ENCODE measurements at regions not wholly inside any gene's neighbourhood (a gene's known extent, or its start where the extent isn't known, plus 50 kb on each side); places are given as distances from the start of the nearest gene placed in this dataset.
"Not testable (repeated sequence)": the region's sequence is repeated elsewhere in the genome, so short reads cannot be mapped to it uniquely, and the experiment has no call there.

- H3K4me1 Mint-ChIP-seq; H2AFZ ChIP-seq; DNase-seq (ENCODE audit: low spot score); H3K27me3 Mint-ChIP-seq (ENCODE audit: insufficient read depth, low read depth, poor library complexity); H3K4me2 ChIP-seq; H3K9me3 Mint-ChIP-seq; H3K27ac Mint-ChIP-seq; H3K36me3 Mint-ChIP-seq (ENCODE audit: low read depth); H3K36me3 ChIP-seq (ENCODE audit: insufficient read depth); H3K27ac ChIP-seq (ENCODE audit: low read depth); H3K4me1 ChIP-seq (ENCODE audit: insufficient read depth); ATAC-seq; H3K4me3 ChIP-seq; H3K27me3 ChIP-seq (ENCODE audit: insufficient read depth); H3K4me3 Mint-ChIP-seq; H4K20me1 ChIP-seq (replicated peaks; ENCODE audit: insufficient read depth); H3K79me2 ChIP-seq (replicated peaks; ENCODE audit: insufficient read depth); H3F3A ChIP-seq (replicated peaks; ENCODE audit: low read depth): not testable (repeated sequence)
- H3K9me2 ChIP-seq (ENCODE audit: insufficient read depth) = peaks cover 19% of the 10 kb centered on the region; the same call in 1 of the 2 replicates
Observed at GRCh38 chr3:118539820-118540447, 494.7 kb downstream of the IGSF11 start.

- not testable (repeated sequence) for ATAC-seq; H3K36me3 Mint-ChIP-seq (ENCODE audit: low read depth); H4K20me1 ChIP-seq (replicated peaks; ENCODE audit: insufficient read depth)
Observed at GRCh38 chr3:118540448-118540821, 494.2 kb downstream of the IGSF11 start.

GRCh38 chr3:118540826-118541225 is 493.8 kb downstream of the IGSF11 start:
- Histone ChIP-seq H3F3A (replicated peaks; ENCODE audit: low read depth) (no peaks in the 10 kb centered on the region), H3K27me3 (ENCODE audit: insufficient read depth) (no peaks in the 10 kb centered on the region), H3K4me2 (no peak overlapping the region), H3K36me3 (ENCODE audit: insufficient read depth) (no peaks in the 10 kb centered on the region), H2AFZ (no peak overlapping the region), H4K20me1 (replicated peaks; ENCODE audit: insufficient read depth) (0 out of 2 replicates have a peak, but pooled peaks cover 3% of the 10 kb centered on the region), H3K79me2 (replicated peaks; ENCODE audit: insufficient read depth) (no peaks in the 10 kb centered on the region), H3K4me3 (no peak overlapping the region), H3K4me1 (ENCODE audit: insufficient read depth) (no peaks in the 10 kb centered on the region; the same call in 1 of the 2 replicates), H3K9me2 (ENCODE audit: insufficient read depth) (peaks cover 23% of the 10 kb centered on the region; the same call in 1 of the 2 replicates), H3K27ac (ENCODE audit: low read depth) (no peak overlapping the region)
- Mint-ChIP-seq H3K4me3 (no peak overlapping the region), H3K27ac (no peak overlapping the region), H3K36me3 (ENCODE audit: low read depth) (no peaks in the 10 kb centered on the region), H3K27me3 (ENCODE audit: insufficient read depth, low read depth, poor library complexity) (peaks cover 3% of the 10 kb centered on the region), H3K4me1 (peaks cover 10% of the 10 kb centered on the region), H3K9me3 (no peaks in the 10 kb centered on the region)
- ATAC-seq (no peak), DNase-seq (ENCODE audit: low spot score) (no peak)
- TF ChIP-seq CREB1 (CRISPR knock-in tag; IDR thresholded peaks at IDR 0.05; ENCODE audit: low read depth) (no peak), NANOG (IDR thresholded peaks at IDR 0.05; ENCODE audit: borderline replicate concordance) (no peak), ZNF114 (CRISPR knock-in tag; IDR thresholded peaks at IDR 0.05) (no peak), CTCF (conservative IDR thresholded peaks at IDR 0.05; ENCODE audit: low read depth in 2 of 2) (no peak)

More at GRCh38 chr3:118540448-118540821, 494.2 kb downstream of the IGSF11 start:
- H3K4me3 ChIP-seq; H3K4me2 ChIP-seq; H3K9me3 Mint-ChIP-seq; H3K27ac Mint-ChIP-seq; H3K36me3 ChIP-seq (ENCODE audit: insufficient read depth); H3K27ac ChIP-seq (ENCODE audit: low read depth); H3F3A ChIP-seq (replicated peaks; ENCODE audit: low read depth); H3K27me3 ChIP-seq (ENCODE audit: insufficient read depth); H3K79me2 ChIP-seq (replicated peaks; ENCODE audit: insufficient read depth); H3K27me3 Mint-ChIP-seq (ENCODE audit: insufficient read depth, low read depth, poor library complexity); DNase-seq (ENCODE audit: low spot score); H2AFZ ChIP-seq; H3K4me3 Mint-ChIP-seq; H3K4me1 ChIP-seq (ENCODE audit: insufficient read depth): not testable (repeated sequence)
- peaks cover 23% of the 10 kb centered on the region; the same call in 1 of the 2 replicates for H3K9me2 ChIP-seq (ENCODE audit: insufficient read depth)
- H3K4me1 Mint-ChIP-seq = peaks cover 10% of the 10 kb centered on the region

Data from GM23338 (cell line).